Transverse colon (tissue), 4 donors: ENCODE measurements at regions not wholly inside any gene's neighbourhood (a gene's known extent, or its start where the extent isn't known, plus 50 kb on each side); places are given as distances from the start of the nearest gene placed in this dataset.

ENCODE experiments used
- DNase-seq: peaks from one replicate; pipeline ENCODE4 v3.0.0-alpha.2; 2019
- H3K27ac ChIP-seq, 4 donors: fragments of 200-600 bp; sonication (generic); 2 replicates each; pipeline ENCODE4 v1.5.1; 2016 to 2018; ENCODE audit warnings: inconsistent platforms in 4 of 4
- H3K27me3 ChIP-seq: fragments of 200-600 bp; sonication (generic); 2 replicates; pipeline ENCODE4 v1.5.1; 2017; ENCODE audit warnings: inconsistent platforms
- H3K36me3 ChIP-seq, 4 donors: fragments of 200-600 bp; sonication (generic); 2 replicates each; pipeline ENCODE4 v1.5.1; 2017 to 2019; ENCODE audit warnings: inconsistent platforms in 4 of 4
- H3K4me1 ChIP-seq, 4 donors: fragments of 200-600 bp; sonication (generic); 2 replicates each; pipeline ENCODE4 v1.5.1; 2017 to 2020; ENCODE audit warnings: inconsistent platforms in 4 of 4
- H3K4me3 ChIP-seq, 4 donors: fragments of 200-600 bp; sonication (generic); 1 replicate in 1 of 4; 2 replicates in 3 of 4; pipeline versions ENCODE4 v1.5.1 to v1.6.1; 2017 to 2019; ENCODE audit warnings: inconsistent platforms in 4 of 4
- H3K9me3 ChIP-seq, 2 donors: fragments of 200-600 bp; sonication (generic); 2 replicates each; pipeline ENCODE4 v1.5.1; 2017 to 2019; ENCODE audit warnings: inconsistent platforms in 2 of 2
- EP300 ChIP-seq: sonication (generic); formaldehyde crosslinking; IDR thresholded peaks from one replicate; pipeline ENCODE4 v1.6.1; 2017; ENCODE audit warnings: antibody characterized with exemption, low read depth
- POLR2A ChIP-seq: fragments of 450-650 bp; IDR thresholded peaks from one replicate; pipeline ENCODE4 v1.6.1; 2016; ENCODE audit warnings: antibody characterized with exemption, mild to moderate bottlenecking, moderate library complexity
- POLR2AphosphoS5 ChIP-seq, 3 donors: sonication (generic); formaldehyde crosslinking; IDR thresholded peaks; one replicate each; pipeline ENCODE4 v1.6.1; 2016; ENCODE audit warnings: antibody characterized with exemption in 3 of 3
- WGBS, 2 donors: methylation state at CpG; one replicate each; pipeline ENCODE4 v1.1.5; 2018; ENCODE audit warnings: low coverage in 1 of 2; 5-methylcytosine and 5-hydroxymethylcytosine counted together
- in situ Hi-C, 4 donors: fragments of 200-750 bp; cut with MboI; loops; one replicate each; pipeline versions ENCODE4 v1.15.0 to v1.15.1; 2017; ENCODE audit warnings: low sequenced_read_pairs in 3 of 4, low pct_ligation_motif_present in 1 of 4, low pct_unique_long_range_greater_than_20kb in 1 of 4
- intact Hi-C: fragments of 100-400 bp; cut with DNase I; formaldehyde crosslinking; loops from one replicate; pipeline ENCODE4 v1.15.1; 2023; ENCODE audit warnings: low total_unique reads
- TF ChIP-seq, protein P1 (sequence below), 5 experiments: fragments of 200-600 bp in 3 of 5; fragments of 450-650 bp in 2 of 5; sonication (generic) in 3 of 5; IDR thresholded peaks; 1 replicate in 2 of 5; 2 replicates in 3 of 5; pipeline ENCODE4 v1.5.1; 2016 to 2017; ENCODE audit warnings: antibody characterized with exemption in 5 of 5, inconsistent platforms in 3 of 5, mild to moderate bottlenecking in 2 of 5, moderate library complexity in 1 of 5

DNA sequence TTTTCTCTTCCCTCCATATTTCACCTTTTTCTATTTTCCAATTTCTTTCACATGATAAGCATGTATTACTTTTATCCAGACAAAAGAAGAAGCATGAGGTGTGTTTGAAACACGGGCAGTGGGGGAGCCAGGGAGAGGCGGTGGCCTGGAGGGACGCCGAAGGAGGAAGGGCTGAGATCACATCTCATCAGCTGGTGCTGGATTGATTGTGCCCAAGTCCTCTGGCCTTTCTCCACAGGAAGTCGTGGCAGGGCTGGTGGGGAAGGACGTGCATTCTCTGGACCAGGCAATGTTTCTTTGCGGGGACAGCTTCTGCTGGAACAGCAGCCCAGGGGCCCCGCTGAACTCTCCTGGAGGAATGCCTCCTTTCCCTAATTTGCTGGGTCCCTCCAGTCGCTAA is 82.9 kb downstream of the MIAT start:
- peaks cover 0 to 2% (median 0%) of the 10 kb centered on the region in 4 donors for H3K4me1 ChIP-seq
- H3K9me3 ChIP-seq, result no peaks in the 10 kb centered on the region
- intact Hi-C loops, result no loop called here
- TF ChIP-seq POLR2A (no peak), EP300 (no peak)
- TF ChIP-seq, protein P1, sequence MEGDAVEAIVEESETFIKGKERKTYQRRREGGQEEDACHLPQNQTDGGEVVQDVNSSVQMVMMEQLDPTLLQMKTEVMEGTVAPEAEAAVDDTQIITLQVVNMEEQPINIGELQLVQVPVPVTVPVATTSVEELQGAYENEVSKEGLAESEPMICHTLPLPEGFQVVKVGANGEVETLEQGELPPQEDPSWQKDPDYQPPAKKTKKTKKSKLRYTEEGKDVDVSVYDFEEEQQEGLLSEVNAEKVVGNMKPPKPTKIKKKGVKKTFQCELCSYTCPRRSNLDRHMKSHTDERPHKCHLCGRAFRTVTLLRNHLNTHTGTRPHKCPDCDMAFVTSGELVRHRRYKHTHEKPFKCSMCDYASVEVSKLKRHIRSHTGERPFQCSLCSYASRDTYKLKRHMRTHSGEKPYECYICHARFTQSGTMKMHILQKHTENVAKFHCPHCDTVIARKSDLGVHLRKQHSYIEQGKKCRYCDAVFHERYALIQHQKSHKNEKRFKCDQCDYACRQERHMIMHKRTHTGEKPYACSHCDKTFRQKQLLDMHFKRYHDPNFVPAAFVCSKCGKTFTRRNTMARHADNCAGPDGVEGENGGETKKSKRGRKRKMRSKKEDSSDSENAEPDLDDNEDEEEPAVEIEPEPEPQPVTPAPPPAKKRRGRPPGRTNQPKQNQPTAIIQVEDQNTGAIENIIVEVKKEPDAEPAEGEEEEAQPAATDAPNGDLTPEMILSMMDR (IDR thresholded peaks at IDR 0.05), result no peak
- DNase-seq, result no peak
- no peaks in the 10 kb centered on the region for H3K36me3 ChIP-seq
- in situ Hi-C loops, result no loop called here
- H3K27me3 ChIP-seq, result no peaks in the 10 kb centered on the region
- no peak overlapping the region for H3K4me3 ChIP-seq
- 82% methylated on average over 9 of the region's 9 CpGs; no CpG with 5 or more reads in 1 of the 2 donors for WGBS, 2 donors
- H3K27ac ChIP-seq, result no peak overlapping the region

DNA sequence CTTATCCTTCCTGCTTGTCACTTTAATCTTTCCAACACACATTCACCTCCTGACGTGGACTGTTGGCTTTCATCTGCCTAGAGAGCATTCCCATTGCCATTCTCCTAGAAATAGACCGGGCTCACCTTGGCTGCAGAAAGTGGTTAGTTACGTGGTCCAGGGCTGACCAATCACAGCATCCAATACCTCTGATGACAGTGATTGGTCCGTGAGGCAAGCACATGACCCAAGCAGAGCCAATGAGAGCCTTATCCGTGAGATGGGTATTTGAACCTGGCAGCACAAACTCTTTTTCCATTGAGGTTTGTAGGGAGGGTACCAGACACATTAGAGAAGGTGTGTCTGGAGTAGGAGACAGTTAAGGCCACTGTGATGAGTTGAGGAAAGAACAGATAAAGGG is 85.8 kb downstream of the MIAT start:
- Histone ChIP-seq H3K27me3 (no peaks in the 10 kb centered on the region), H3K36me3 (no peaks in the 10 kb centered on the region), H3K4me3 (no peak overlapping the region), H3K9me3 (no peaks in the 10 kb centered on the region), H3K27ac (no peak overlapping the region), H3K4me1 (peaks cover 0 to 4% (median 0%) of the 10 kb centered on the region in 4 donors)
- intact Hi-C loops (loop anchor here (2.0 kb wide), 1 partner anchor 36 kb away; no protein-coding TSS in a partner anchor), in situ Hi-C loops (no loop called here)
- 93 to 100% methylated on average over 1 to 5 of the region's 5 CpGs for WGBS, 2 donors
- TF ChIP-seq POLR2AphosphoS5 (IDR thresholded peaks at IDR 0.05) (no peak), EP300 (no peak)
- TF ChIP-seq, protein P1 (IDR thresholded peaks at IDR 0.05), result no peak
- DNase-seq, result no peak

DNA sequence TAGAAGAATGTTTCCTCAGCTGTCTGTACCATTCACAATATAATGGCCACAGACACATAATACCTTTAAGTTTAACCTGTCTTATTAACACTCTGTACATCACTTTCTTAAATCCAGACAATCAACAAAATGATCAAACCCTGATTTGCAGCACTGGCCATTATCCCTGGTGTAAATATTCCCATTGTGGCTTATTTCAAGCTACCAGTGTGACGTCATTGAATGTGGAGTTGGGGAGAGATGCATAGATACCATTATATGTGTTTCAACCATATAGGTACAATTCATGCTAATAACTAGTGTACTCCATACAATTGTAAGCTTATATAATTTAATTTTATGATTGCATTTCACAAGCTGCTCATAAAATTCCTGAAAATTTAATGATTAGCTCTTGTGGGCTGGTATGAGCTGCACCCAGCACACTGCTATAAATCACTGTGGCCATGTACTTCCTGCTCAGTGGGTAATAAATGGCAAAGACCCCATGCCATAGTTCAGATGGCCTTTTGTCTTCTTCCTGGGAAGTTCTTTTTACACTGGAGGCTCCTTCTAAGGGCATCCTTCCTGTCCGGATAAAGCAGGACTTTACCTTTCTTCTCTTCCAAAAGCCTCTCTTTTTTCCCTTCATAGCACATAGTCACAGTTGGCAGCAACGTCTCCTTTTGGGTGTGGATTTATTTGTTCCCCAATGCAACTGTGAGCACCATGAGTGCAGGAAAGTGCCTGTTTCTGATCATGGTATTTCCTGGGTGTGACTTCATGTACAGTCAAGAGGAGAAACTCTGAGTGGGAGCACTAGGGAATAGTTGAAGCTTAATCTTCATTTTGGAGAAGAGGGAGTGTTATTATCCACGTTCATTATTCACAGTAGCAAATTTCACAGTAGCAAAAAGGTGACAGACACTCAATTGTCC is 87.8 kb downstream of the MIAT start:
- Histone ChIP-seq H3K27me3 (no peaks in the 10 kb centered on the region), H3K36me3 (no peaks in the 10 kb centered on the region), H3K4me1 (peaks cover 0 to 4% (median 0%) of the 10 kb centered on the region in 4 donors), H3K9me3 (no peaks in the 10 kb centered on the region), H3K27ac (peak overlapping the region; percentile 18 to 32 (median 26)), H3K4me3 (no peak overlapping the region)
- 40 to 44% methylated on average over 4 of the region's 4 CpGs for WGBS, 2 donors
- peak; percentile 20 for DNase-seq
- intact Hi-C loops, result no loop called here
- in situ Hi-C loops, result no loop called here
- TF ChIP-seq POLR2AphosphoS5 (IDR thresholded peaks at IDR 0.05) (no peak), EP300 (no peak), POLR2A (no peak)
- TF ChIP-seq, protein P1 (IDR thresholded peaks at IDR 0.05), result no peak

DNA sequence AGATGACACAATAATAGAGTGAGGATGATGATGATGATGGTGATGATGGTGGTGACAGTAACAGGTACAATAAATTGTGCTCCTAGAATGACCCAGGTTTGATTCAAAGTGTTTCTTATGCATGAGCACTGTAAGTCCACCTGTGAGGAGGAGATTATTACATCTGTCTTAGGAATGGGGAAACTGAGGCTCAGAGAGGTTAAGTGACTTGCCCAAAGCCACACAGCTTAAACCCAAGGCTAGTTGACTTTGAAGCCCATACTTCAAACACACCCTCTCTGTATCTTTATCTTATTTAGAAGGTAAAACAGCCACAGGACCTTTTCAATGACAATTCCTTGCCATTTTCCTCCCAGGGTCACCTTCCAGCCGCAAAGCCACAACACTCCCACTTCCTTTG is 88.9 kb downstream of the MIAT start:
- TF ChIP-seq POLR2AphosphoS5 (IDR thresholded peaks at IDR 0.05) (no peak), EP300 (no peak)
- TF ChIP-seq, protein P1 (IDR thresholded peaks at IDR 0.05), result no peak

More for the DNA sequence above, 88.9 kb downstream of the MIAT start:
- DNase-seq, result no peak
- Histone ChIP-seq H3K9me3 (no peaks in the 10 kb centered on the region), H3K27me3 (no peaks in the 10 kb centered on the region), H3K27ac (no peak overlapping the region), H3K36me3 (no peaks in the 10 kb centered on the region), H3K4me3 (no peak overlapping the region), H3K4me1 (peaks cover 0 to 4% (median 0%) of the 10 kb centered on the region in 4 donors)
- 82 to 100% methylated on average over 1 of the region's 1 CpG for WGBS, 2 donors
- in situ Hi-C loops, result no loop called here
- intact Hi-C loops, result no loop called here
